Stimulated activated memory B cell treated with anti-CD40 and anti-IgM and Interleukin-4, amounts not matched to agents 10 μg/mL and 1 μg/mL and 100 μg/mL, for 72 hours (primary cell): ENCODE measurements at regions not wholly inside any gene's neighbourhood (a gene's known extent, or its start where the extent isn't known, plus 50 kb on each side); places are given as distances from the start of the nearest gene placed in this dataset.

Experiments used
- ATAC-seq: fragments of 150-1000 bp; cut with Tn5 transposase; 2 replicates; pipeline ENCODE4 v1.10.0; 2021
- H3K27ac Mint-ChIP-seq: one replicate; pipeline ENCODE4 v1.8.0; 2022; ENCODE audit warnings: mild to moderate bottlenecking, mixed read lengths
- H3K27me3 Mint-ChIP-seq: one replicate; pipeline ENCODE4 v1.8.0; 2022; ENCODE audit warnings: mixed read lengths
- H3K36me3 Mint-ChIP-seq: one replicate; pipeline ENCODE4 v1.8.0; 2022; ENCODE audit warnings: mixed read lengths
- H3K4me1 Mint-ChIP-seq: one replicate; pipeline ENCODE4 v1.8.0; 2022; ENCODE audit warnings: mixed read lengths
- H3K4me3 Mint-ChIP-seq: one replicate; pipeline ENCODE4 v1.8.0; 2022; ENCODE audit warnings: mild to moderate bottlenecking, moderate library complexity, mixed read lengths
- H3K9me3 Mint-ChIP-seq: one replicate; pipeline ENCODE4 v1.8.0; 2022; ENCODE audit warnings: mixed read lengths

DNA sequence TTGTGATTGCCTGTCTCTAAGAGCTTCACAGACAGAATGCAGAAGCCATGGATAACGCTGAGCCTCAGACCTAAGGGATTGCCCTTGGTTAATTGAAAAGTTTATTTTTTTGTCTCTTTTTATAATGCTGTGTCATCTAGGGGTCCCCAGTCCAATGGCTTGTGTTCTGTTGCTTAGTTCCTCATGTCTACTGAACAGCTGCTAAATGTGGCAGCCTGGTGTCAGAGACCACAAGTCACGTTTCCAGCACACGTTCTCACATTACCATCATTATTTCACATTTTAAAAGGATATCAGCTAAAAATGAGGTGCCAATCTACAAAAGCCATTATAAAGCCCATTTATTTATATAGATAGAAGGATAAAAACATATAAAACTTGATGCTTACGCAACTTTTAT, 1362.0 kb downstream of the PCDH9 start:
- no peak overlapping the region for H3K4me3 Mint-ChIP-seq
- no peaks in the 10 kb centered on the region for H3K36me3 Mint-ChIP-seq
- ATAC-seq: no peak
- H3K4me1 Mint-ChIP-seq: no peaks in the 10 kb centered on the region
- no peaks in the 10 kb centered on the region for H3K27me3 Mint-ChIP-seq
- peaks cover 5% of the 10 kb centered on the region for H3K9me3 Mint-ChIP-seq
- H3K27ac Mint-ChIP-seq: no peak overlapping the region

DNA sequence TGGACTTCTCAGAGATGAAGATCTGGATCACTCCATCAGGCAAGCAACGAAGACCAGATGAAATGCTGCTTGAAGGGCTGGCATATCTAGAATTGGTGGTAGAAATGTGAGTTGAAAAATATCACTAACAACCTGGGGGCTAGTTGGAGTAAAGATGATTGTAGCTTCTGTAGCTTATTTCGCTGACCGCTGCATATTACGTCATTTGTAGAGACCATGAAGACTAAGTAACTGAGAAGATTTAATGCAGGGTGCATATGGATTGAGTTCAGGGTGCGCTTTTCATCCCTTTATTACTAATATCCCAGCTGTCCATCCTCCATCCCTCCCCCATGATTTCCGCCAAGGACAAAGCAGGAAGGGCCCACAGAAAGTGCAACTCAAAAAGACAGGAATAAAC, 1364.0 kb downstream of the PCDH9 start:
- no peak for ATAC-seq
- Mint-ChIP-seq H3K9me3 (peaks cover 3% of the 10 kb centered on the region), H3K27me3 (no peaks in the 10 kb centered on the region), H3K4me3 (no peak overlapping the region), H3K4me1 (no peaks in the 10 kb centered on the region), H3K36me3 (no peaks in the 10 kb centered on the region), H3K27ac (no peak overlapping the region)

DNA sequence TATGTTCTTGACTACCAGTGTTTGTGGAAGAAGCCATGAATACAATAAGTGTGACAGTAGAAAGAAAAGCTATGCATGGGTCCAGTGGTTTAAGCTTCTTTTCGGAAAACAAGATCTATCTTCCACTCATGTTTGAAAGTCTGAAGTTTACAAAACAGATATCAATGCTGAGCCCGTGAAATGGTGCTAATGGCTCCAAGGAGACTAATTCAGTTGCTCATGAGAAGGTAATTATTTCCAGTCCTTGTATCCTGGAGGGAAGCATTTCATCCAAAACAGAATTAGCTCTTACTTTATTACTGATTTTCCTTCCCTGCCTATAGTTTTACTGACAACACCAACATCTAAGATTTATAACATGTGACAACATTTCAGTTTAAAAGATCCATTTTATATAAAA, 1364.9 kb downstream of the PCDH9 start:
- Mint-ChIP-seq H3K36me3 (no peaks in the 10 kb centered on the region), H3K4me1 (no peaks in the 10 kb centered on the region), H3K4me3 (no peak overlapping the region), H3K9me3 (peaks cover 3% of the 10 kb centered on the region), H3K27me3 (no peaks in the 10 kb centered on the region), H3K27ac (no peak overlapping the region)
- ATAC-seq: no peak

DNA sequence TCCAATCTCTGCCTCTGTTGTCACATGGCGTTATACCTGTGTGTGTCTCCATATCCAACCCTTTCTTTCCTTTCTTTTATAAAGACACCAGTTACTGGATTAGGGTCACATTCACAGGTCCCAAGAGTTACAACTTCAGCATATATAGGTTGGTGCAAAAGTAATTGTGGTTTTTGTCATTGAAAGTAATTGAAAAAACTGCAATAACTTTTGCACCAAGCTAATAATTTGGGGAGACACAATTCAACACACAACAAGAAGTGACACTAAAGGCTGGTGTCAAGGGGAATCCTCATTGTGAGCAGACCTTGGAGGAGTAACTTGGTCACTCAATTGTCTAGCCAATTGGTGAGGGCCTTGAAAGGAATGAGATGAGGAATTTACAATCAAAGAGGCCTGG, 1366.1 kb downstream of the PCDH9 start:
- Mint-ChIP-seq H3K27me3 (no peaks in the 10 kb centered on the region), H3K27ac (no peak overlapping the region), H3K9me3 (peaks cover 3% of the 10 kb centered on the region), H3K36me3 (no peaks in the 10 kb centered on the region), H3K4me3 (no peak overlapping the region), H3K4me1 (no peaks in the 10 kb centered on the region)
- ATAC-seq: no peak

DNA sequence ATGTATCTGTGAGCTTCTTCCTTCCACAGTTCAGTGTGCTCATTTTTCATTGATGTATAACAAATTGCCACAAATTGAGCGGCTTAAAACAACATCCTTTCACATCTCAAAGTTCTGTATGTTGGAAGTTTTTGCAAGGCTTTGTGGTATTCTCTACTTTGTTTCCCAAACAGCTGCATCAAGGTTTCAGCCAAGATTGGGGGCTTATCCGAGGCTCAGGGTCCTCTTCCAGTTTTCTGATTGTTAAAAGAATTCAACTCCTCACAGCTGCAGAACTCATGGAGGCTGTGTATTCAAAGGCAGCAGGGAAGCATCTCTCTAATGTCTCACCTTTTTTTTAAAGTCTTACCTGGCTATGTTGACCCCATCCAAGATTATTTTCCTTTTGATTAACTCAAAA, 1369.8 kb downstream of the PCDH9 start:
- Mint-ChIP-seq H3K4me1 (no peaks in the 10 kb centered on the region), H3K27me3 (no peaks in the 10 kb centered on the region), H3K9me3 (no peaks in the 10 kb centered on the region), H3K4me3 (no peak overlapping the region), H3K27ac (no peak overlapping the region), H3K36me3 (no peaks in the 10 kb centered on the region)
- ATAC-seq: no peak

DNA sequence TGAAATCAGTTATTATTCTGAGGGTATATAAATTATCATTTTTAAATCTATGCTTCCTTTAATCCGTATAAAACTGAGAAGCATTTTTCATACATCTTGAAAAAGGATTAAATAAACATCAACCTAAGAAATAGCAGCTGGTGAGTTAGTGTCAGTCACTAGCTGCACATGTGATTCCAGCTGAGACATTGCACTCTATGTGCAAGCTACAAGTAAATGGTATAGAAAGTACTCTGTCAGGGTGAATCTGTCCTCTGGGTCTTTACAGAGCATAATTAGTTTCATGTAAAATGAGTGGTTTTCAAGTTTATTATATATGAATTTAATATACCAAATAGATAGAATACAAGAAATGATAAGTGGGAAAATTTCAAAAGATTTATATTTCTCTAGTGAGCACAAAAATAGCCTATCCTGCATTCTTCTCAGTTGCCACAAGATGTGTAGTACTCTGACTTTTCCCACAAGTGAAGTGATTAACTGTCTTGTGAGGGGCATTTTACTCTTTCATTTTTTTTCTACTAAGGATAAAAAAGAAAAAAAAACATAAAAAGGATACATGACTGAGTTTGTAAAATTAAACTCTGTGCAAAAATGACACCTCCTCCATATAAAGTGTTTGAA, 1372.1 kb downstream of the PCDH9 start:
- H3K9me3 Mint-ChIP-seq: no peaks in the 10 kb centered on the region
- no peaks in the 10 kb centered on the region for H3K27me3 Mint-ChIP-seq
- no peak overlapping the region for H3K27ac Mint-ChIP-seq
- H3K4me3 Mint-ChIP-seq: no peak overlapping the region
- no peak for ATAC-seq
- no peaks in the 10 kb centered on the region for H3K4me1 Mint-ChIP-seq
- no peaks in the 10 kb centered on the region for H3K36me3 Mint-ChIP-seq

DNA sequence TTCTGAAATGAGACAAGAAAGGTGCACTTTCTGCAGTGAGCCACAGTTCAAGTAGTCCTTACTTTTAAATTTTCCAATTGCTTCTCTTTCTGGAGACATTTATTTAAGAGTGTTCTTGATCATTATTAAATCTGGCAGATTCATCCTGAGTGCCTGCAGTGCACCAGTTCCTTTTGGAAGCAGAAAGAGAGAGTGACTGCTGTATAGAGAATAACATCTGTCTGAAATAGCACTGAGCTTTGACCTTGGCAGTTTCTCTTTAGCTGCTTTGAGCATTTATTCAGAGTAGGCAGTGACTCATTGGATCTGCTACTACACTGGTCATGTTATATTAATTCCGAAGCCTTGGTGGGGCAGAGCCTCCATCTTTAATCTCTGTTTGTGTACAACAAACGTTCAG, 1373.7 kb downstream of the PCDH9 start:
- Mint-ChIP-seq H3K27me3 (no peaks in the 10 kb centered on the region), H3K36me3 (no peaks in the 10 kb centered on the region), H3K9me3 (no peaks in the 10 kb centered on the region), H3K27ac (no peak overlapping the region), H3K4me1 (no peaks in the 10 kb centered on the region), H3K4me3 (no peak overlapping the region)
- no peak for ATAC-seq

DNA sequence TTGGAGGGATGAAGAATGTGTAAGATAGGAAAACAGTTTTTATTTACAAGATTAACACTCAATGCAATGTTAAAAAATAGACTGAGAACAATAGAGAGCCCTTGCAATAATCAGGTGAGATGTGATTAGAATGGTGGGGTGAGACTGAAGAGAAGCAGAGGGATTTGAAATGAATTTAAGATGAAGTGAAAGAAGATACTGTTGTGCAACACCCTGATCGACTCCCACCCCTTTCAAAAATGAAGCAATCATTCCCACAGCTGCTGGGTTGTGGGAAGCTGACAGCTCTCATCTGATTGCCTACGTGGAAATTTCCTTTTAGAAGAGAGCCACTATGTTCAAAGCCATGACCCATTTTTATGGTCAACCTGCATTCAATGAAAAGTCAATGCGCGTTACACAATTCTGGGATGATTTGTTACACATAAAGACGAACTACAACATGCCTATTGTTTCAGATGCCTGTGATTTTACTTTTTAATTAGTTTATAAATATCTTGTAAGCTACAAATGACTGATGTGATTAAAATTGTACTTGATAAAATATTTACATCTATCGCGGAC, 1374.8 kb downstream of the PCDH9 start:
- no peaks in the 10 kb centered on the region for H3K36me3 Mint-ChIP-seq
- H3K27me3 Mint-ChIP-seq: no peaks in the 10 kb centered on the region
- no peak overlapping the region for H3K4me3 Mint-ChIP-seq
- H3K9me3 Mint-ChIP-seq: no peaks in the 10 kb centered on the region
- no peaks in the 10 kb centered on the region for H3K4me1 Mint-ChIP-seq
- no peak overlapping the region for H3K27ac Mint-ChIP-seq
- no peak for ATAC-seq

DNA sequence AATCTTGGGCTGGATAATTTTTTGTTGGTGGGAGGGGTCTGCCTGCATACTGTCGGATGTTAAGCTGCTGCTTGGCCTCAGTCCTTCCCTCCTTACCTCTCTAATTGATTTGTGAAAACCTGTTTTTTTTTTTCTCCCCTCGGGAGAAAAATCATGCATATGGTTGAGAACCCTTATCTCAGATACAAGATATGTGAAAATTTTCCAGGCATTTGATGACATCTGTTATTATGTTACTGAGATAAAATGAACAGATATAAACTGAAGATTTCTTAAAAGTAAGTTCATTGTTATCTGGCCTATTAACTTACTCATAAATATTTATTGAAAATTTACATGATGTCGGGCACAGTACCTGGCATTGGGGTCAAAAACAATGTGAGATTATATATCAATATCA, 1375.7 kb downstream of the PCDH9 start:
- Mint-ChIP-seq H3K27me3 (no peaks in the 10 kb centered on the region), H3K27ac (no peak overlapping the region), H3K36me3 (no peaks in the 10 kb centered on the region), H3K4me1 (no peaks in the 10 kb centered on the region), H3K4me3 (no peak overlapping the region), H3K9me3 (no peaks in the 10 kb centered on the region)
- no peak for ATAC-seq

DNA sequence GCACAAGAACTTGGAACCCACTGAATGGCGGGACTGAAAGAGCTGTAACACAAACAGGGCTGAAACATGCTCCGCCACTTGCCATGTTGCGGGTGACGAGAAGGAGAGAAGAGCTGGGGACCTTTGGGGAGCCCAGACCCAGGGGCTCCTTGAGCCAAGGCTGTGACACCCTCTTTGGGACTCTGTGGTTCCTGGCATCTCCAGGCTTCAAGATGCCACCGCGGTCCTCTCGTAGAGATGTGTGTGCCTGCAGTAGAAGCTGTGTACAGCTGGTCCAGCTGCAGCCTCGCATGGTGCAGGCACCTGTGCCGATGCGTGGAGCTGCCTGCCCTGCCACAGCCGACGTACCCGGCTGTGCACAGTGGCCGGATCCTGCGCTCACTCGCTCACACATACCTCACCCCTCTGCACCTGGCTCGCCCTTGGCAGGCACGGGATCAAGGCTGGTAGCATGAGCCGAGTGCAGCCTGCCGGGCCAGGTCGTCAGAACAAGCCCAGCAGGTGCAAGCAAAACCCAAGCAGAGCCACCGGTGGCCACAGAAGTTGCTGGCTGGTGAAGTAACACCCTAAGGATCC, 1385.8 kb downstream of the PCDH9 start:
- Mint-ChIP-seq H3K4me1 (no peaks in the 10 kb centered on the region), H3K27ac (no peak overlapping the region), H3K4me3 (no peak overlapping the region), H3K9me3 (peaks cover 7% of the 10 kb centered on the region), H3K27me3 (no peaks in the 10 kb centered on the region), H3K36me3 (no peaks in the 10 kb centered on the region)
- ATAC-seq: peak; percentile 36

DNA sequence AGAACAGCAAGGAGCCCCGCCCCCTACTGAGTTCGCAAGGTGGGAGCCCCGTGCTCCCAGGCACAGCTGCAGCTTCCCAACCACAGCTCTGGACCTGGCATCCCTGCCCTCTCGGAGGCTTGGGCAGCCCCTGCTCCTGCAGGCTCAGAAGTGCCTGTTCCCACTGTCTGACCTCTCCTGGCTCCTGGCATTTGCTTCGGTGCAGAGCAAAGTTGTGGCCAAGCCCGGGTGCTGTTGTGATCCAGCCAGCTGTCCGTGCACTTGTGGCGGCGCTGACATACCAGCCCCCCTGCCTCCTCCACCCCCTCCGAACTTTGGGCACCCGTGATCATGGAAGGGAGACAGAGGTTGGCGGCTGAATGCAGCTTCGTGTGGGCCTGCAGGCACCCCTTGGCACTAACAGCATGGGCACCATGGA, 1386.8 kb downstream of the PCDH9 start:
- Mint-ChIP-seq H3K36me3 (no peaks in the 10 kb centered on the region), H3K4me1 (no peaks in the 10 kb centered on the region), H3K4me3 (no peak overlapping the region), H3K27ac (no peak overlapping the region), H3K9me3 (peaks cover 7% of the 10 kb centered on the region), H3K27me3 (no peaks in the 10 kb centered on the region)
- ATAC-seq: no peak

DNA sequence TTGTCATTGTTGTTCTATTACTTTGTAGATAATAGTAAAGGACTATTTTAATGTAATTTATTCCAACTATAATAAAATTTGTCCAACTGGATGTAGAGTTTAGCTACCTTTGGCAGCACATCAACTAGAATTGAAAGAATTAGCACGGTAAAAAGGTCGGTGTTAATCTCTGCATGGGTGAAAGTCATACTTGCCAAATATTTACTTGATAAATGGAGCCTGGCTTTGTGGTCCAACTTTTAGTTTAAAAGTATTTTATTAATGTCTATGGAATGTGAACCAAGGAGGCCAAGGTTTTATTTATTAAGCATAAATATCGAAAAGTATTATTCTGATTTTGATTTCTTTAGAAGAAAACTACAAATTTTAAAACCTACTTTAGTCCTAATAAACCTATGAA, 1389.0 kb downstream of the PCDH9 start:
- peaks cover 3% of the 10 kb centered on the region for H3K9me3 Mint-ChIP-seq
- H3K27ac Mint-ChIP-seq: no peak overlapping the region
- H3K27me3 Mint-ChIP-seq: no peaks in the 10 kb centered on the region
- no peak for ATAC-seq
- H3K4me1 Mint-ChIP-seq: no peaks in the 10 kb centered on the region
- no peak overlapping the region for H3K4me3 Mint-ChIP-seq
- no peaks in the 10 kb centered on the region for H3K36me3 Mint-ChIP-seq

DNA sequence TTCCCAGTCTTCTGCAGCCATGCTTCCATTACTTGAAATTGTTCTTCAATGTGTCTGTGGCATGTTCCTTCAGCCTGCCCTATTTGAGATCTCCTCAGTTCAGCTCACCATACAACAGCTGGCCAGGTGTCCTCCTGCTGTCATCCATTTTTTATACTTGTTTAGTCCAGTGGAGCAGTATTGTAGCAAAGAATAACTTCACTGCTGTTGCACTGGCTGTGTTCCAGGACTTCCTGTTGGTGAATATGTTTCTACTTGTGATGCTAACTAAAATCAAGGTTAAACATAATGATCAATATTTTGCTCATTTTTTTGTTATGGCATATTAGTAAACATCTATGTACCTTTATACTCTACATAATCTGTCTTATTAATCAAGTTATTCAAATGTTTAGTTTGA, 1394.1 kb downstream of the PCDH9 start:
- Mint-ChIP-seq H3K4me3 (no peak overlapping the region), H3K9me3 (no peaks in the 10 kb centered on the region), H3K36me3 (no peaks in the 10 kb centered on the region), H3K27ac (no peak overlapping the region), H3K27me3 (no peaks in the 10 kb centered on the region), H3K4me1 (no peaks in the 10 kb centered on the region)
- no peak for ATAC-seq

DNA sequence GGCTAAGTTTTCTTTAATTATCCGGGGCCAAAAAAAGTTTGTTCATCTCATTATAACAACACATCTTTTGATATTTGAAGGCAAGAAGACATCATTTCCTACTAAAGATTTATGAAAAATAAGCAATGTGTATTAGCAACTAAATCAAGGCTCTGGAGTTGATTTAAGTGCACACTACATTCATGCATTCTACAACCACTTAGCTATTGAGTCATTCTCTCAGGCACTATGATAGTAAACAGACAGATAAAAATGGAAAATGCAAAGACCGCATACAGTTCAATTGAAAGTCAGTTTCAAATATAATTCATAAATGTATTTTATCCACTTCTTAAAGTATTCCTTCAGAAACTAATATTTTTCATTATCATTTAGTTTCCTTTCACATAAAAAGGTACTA, 1395.2 kb downstream of the PCDH9 start:
- H3K27ac Mint-ChIP-seq: no peak overlapping the region
- no peak for ATAC-seq
- no peak overlapping the region for H3K4me3 Mint-ChIP-seq
- no peaks in the 10 kb centered on the region for H3K36me3 Mint-ChIP-seq
- H3K9me3 Mint-ChIP-seq: peaks cover 4% of the 10 kb centered on the region
- H3K27me3 Mint-ChIP-seq: no peaks in the 10 kb centered on the region
- H3K4me1 Mint-ChIP-seq: no peaks in the 10 kb centered on the region

DNA sequence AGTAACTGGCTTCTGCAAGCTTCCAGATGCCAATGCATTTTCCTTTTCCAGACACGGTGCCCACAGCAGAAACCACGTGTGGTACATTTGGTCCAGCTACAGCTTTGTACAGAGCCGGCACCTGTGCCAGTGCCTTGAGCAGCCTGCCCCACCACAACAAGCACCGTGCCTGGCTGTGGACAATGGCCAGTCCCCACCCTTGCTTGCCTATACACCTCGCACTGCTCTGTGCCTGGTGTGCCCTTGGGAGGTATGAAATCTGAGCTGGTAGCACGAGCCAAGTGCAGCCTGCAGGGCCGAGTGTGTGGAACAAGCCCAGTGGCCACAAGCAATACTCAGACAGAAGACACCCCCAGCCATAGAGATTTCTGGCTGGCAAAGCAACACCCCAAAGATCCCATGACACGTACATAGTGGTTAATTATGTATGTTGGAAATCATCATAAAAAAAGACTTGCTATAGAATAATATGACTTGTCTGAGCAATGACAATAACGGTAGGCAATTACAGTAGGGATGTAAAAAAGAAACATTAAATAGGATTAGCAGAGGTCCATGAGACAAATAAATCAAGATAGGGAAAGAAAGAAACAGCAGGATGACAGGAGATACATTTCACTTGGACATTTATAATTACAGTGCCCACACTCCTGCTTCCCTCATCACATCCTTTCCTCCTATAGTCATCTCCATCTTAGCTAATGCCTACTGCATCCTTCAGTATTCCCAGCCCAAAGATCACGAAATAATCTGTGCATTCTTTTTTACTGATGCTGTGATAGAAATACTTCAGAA, 1399.5 kb downstream of the PCDH9 start:
- no peak overlapping the region for H3K4me3 Mint-ChIP-seq
- H3K27me3 Mint-ChIP-seq: no peaks in the 10 kb centered on the region
- H3K9me3 Mint-ChIP-seq: peaks cover 4% of the 10 kb centered on the region
- peak; percentile 51 for ATAC-seq
- no peaks in the 10 kb centered on the region for H3K36me3 Mint-ChIP-seq
- H3K4me1 Mint-ChIP-seq: no peaks in the 10 kb centered on the region
- H3K27ac Mint-ChIP-seq: no peak overlapping the region
